H1 (cell line): ENCODE measurements at regions not wholly inside any gene's neighbourhood (a gene's known extent, or its start where the extent isn't known, plus 50 kb on each side); places are given as distances from the start of the nearest gene placed in this dataset.

Source experiments
- CTCF ChIA-PET: fragments of 300-600 bp; sonication (Branson Sonifier 250); formaldehyde crosslinking; loops from one replicate; lab custom pipeline; 2021; ENCODE audit not compliant: partially characterized antibody; lab: Charles Lee
- POLR2A ChIA-PET: fragments of 300-600 bp; sonication (Branson Sonifier 250); formaldehyde crosslinking; loops from one replicate; lab custom pipeline; 2021; ENCODE audit warnings: inconsistent platforms; ENCODE audit not compliant: partially characterized antibody; lab: Charles Lee
- DNase-seq, 2 experiments: peaks; one replicate each; pipeline versions ENCODE4 v3.0.0 to v3.0.0-alpha.2; 2010 to 2022; ENCODE audit warnings: low spot score in 2 of 2, low read depth in 1 of 2, mixed read lengths in 1 of 2
- FAIRE-seq: peaks from 2 replicates; lab custom pipeline; 2011; peaks lifted over from hg19 to GRCh38; lab: Jason Lieb, UNC
- H2AFZ ChIP-seq: 2 replicates; pipeline ENCODE4 v1.8.1; 2012; ENCODE audit warnings: low read length, inconsistent platforms
- H2AK5ac ChIP-seq: 2 replicates; pipeline ENCODE4 v1.6.1; 2013; ENCODE audit warnings: low read depth, low read length
- H2BK120ac ChIP-seq: replicated peaks from 2 replicates; pipeline ENCODE3; 2013; ENCODE audit warnings: low read depth, low read length, inconsistent platforms
- H2BK12ac ChIP-seq: 2 replicates; pipeline ENCODE4 v1.6.1; 2013; ENCODE audit warnings: low read depth, low read length
- H2BK15ac ChIP-seq: 2 replicates; pipeline ENCODE4 v1.6.1; 2013; ENCODE audit warnings: low read length
- H2BK20ac ChIP-seq: 2 replicates; pipeline ENCODE4 v1.6.1; 2013; ENCODE audit warnings: low read length
- H2BK5ac ChIP-seq: 2 replicates; pipeline ENCODE4 v1.6.1; 2013; ENCODE audit warnings: low read depth, low read length
- H3K14ac ChIP-seq: 2 replicates; pipeline ENCODE4 v1.6.1; 2013; ENCODE audit warnings: inconsistent platforms; ENCODE audit not compliant: insufficient read length
- H3K18ac ChIP-seq: 2 replicates; pipeline ENCODE4 v1.6.1; 2013; ENCODE audit warnings: low read length; ENCODE audit errors: extremely low read depth
- H3K23ac ChIP-seq: 2 replicates; pipeline ENCODE4 v1.6.1; 2013; ENCODE audit warnings: inconsistent platforms; ENCODE audit not compliant: insufficient read length
- H3K23me2 ChIP-seq: 2 replicates; pipeline ENCODE4 v1.6.1; 2013; ENCODE audit warnings: low read depth, low read length
- H3K27ac ChIP-seq: 2 replicates; pipeline ENCODE4 v1.6.1; 2011; ENCODE audit warnings: low read depth, low read length, inconsistent platforms
- H3K27me3 ChIP-seq, 4 experiments: replicated peaks in 1 of 4; 1 replicate in 1 of 4; 2 replicates in 3 of 4; pipeline versions ENCODE4 v1.6.1 to v1.8.1; 2011 to 2013; ENCODE audit warnings: low read length in 3 of 4, mild to moderate bottlenecking in 3 of 4, inconsistent platforms in 2 of 4, mixed read lengths in 2 of 4, moderate library complexity in 1 of 4; ENCODE audit not compliant: control insufficient read depth in 3 of 4, insufficient read depth in 3 of 4; ENCODE audit errors: extremely low read depth in 1 of 4
- H3K36me3 ChIP-seq, 4 experiments: 2 replicates each; pipeline versions ENCODE4 v1.6.1 to v1.8.1; 2011 to 2013; ENCODE audit warnings: mild to moderate bottlenecking in 4 of 4, low read length in 3 of 4, moderate library complexity in 2 of 4, control low read depth in 1 of 4, inconsistent platforms in 1 of 4; ENCODE audit not compliant: insufficient read depth in 4 of 4, control insufficient read depth in 2 of 4
- H3K4ac ChIP-seq: replicated peaks from 2 replicates; pipeline ENCODE3; 2013; ENCODE audit warnings: low read length, low read depth, mixed read lengths, inconsistent platforms; ENCODE audit not compliant: insufficient read length
- H3K4me1 ChIP-seq, 4 experiments: replicated peaks in 1 of 4; 1 replicate in 1 of 4; 2 replicates in 3 of 4; pipeline versions ENCODE4 v1.6.1 to v1.8.1; 2011 to 2013; ENCODE audit warnings: low read length in 3 of 4, inconsistent platforms in 2 of 4, mixed read lengths in 1 of 4; ENCODE audit not compliant: insufficient read depth in 4 of 4, control insufficient read depth in 3 of 4
- H3K4me2 ChIP-seq, 2 experiments: 2 replicates each; pipeline versions ENCODE4 v1.6.1 to v1.8.1; 2011 to 2013; ENCODE audit warnings: low read depth in 2 of 2, low read length in 2 of 2, control low read depth in 1 of 2, inconsistent platforms in 1 of 2, mild to moderate bottlenecking in 1 of 2; ENCODE audit not compliant: insufficient read depth in 1 of 2
- H3K4me3 ChIP-seq, 4 experiments: fragments of 200-600, 300-600 bp in 1 of 4; sonication (generic), shearing (Covaris generic), sonication (Bioruptor Twin) in 1 of 4; 2 replicates each; pipeline versions ENCODE4 v1.5.1 to v1.8.1; 2011 to 2016; ENCODE audit warnings: low read length in 4 of 4, low read depth in 3 of 4, control low read depth in 2 of 4, inconsistent platforms in 2 of 4, mild to moderate bottlenecking in 2 of 4, mixed read lengths in 1 of 4, moderate library complexity in 1 of 4; ENCODE audit not compliant: insufficient read depth in 2 of 4; ENCODE audit errors: extremely low read depth in 1 of 4
- H3K56ac ChIP-seq: replicated peaks from 2 replicates; pipeline ENCODE3; 2013; ENCODE audit warnings: low read depth, mild to moderate bottlenecking, mixed read lengths, low read length, inconsistent platforms; ENCODE audit not compliant: insufficient read length
- H3K79me1 ChIP-seq: 2 replicates; pipeline ENCODE4 v1.6.1; 2013; ENCODE audit warnings: low read depth, low read length, control low read depth
- H3K79me2 ChIP-seq, 2 experiments: 2 replicates each; pipeline versions ENCODE4 v1.6.1 to v1.8.1; 2012 to 2013; ENCODE audit warnings: low read length in 2 of 2, mild to moderate bottlenecking in 2 of 2, inconsistent platforms in 1 of 2; ENCODE audit not compliant: insufficient read depth in 2 of 2, control insufficient read depth in 1 of 2
- H3K9ac ChIP-seq, 4 experiments: replicated peaks in 1 of 4; 1 replicate in 1 of 4; 2 replicates in 3 of 4; pipeline versions ENCODE4 v1.6.1 to v1.8.1; 2011 to 2013; ENCODE audit warnings: low read depth in 3 of 4, low read length in 3 of 4, control low read depth in 2 of 4, mild to moderate bottlenecking in 2 of 4, moderate library complexity in 2 of 4, inconsistent platforms in 1 of 4; ENCODE audit errors: extremely low read depth in 1 of 4
- H3K9me3 ChIP-seq, 2 experiments: 2 replicates each; pipeline versions ENCODE4 v1.6.1 to v1.8.1; 2012 to 2013; ENCODE audit warnings: mild to moderate bottlenecking in 2 of 2, moderate library complexity in 2 of 2, control low read depth in 1 of 2, inconsistent platforms in 1 of 2, low read depth in 1 of 2, low read length in 1 of 2, mixed read lengths in 1 of 2; ENCODE audit not compliant: insufficient read depth in 2 of 2
- H4K20me1 ChIP-seq, 2 experiments: replicated peaks in 1 of 2; 2 replicates each; pipeline versions ENCODE3 to v1.8.1; 2011 to 2013; ENCODE audit warnings: inconsistent platforms in 2 of 2, low read length in 2 of 2, mild to moderate bottlenecking in 1 of 2; ENCODE audit not compliant: insufficient read depth in 2 of 2, control insufficient read depth in 1 of 2
- H4K5ac ChIP-seq: 2 replicates; pipeline ENCODE4 v1.6.1; 2013; ENCODE audit warnings: low read length, low read depth, mixed read lengths, inconsistent platforms; ENCODE audit not compliant: insufficient read length
- H4K8ac ChIP-seq: 2 replicates; pipeline ENCODE4 v1.8.0; 2013; ENCODE audit warnings: mild to moderate bottlenecking, moderate library complexity, low read length, inconsistent platforms; ENCODE audit not compliant: insufficient read depth; ENCODE audit errors: extremely low read depth
- H4K91ac ChIP-seq: replicated peaks from 2 replicates; pipeline ENCODE3; 2013; ENCODE audit warnings: low read length, mixed read lengths, inconsistent platforms; ENCODE audit not compliant: insufficient read length
- HDAC2 ChIP-seq, 2 experiments: fragments of 300-600 bp in 1 of 2; sonication (generic) in 1 of 2; IDR thresholded peaks; 2 replicates each; pipeline ENCODE4 v1.6.1; 2011 to 2012; ENCODE audit warnings: low read depth in 2 of 2, low read length in 2 of 2, mild to moderate bottlenecking in 2 of 2, moderate library complexity in 2 of 2, borderline replicate concordance in 1 of 2, inconsistent platforms in 1 of 2
- MAFK ChIP-seq: IDR thresholded peaks from 2 replicates; pipeline ENCODE4 v1.6.1; 2012; ENCODE audit warnings: low read depth, mild to moderate bottlenecking, improper control_type of control experiment, low read length
- RNF2 ChIP-seq: fragments of 200-900, 300-1000 bp; sonication (generic); IDR thresholded peaks from 2 replicates; pipeline ENCODE4 v1.7.1; 2016; ENCODE audit warnings: borderline replicate concordance, low read depth, mild to moderate bottlenecking, antibody characterized with exemption, low read length; ENCODE audit not compliant: poor library complexity, severe bottlenecking; ENCODE audit errors: missing control alignments
- SRF ChIP-seq: IDR thresholded peaks from 2 replicates; pipeline ENCODE4 v1.6.1; 2011; ENCODE audit warnings: mild to moderate bottlenecking, low read depth, low read length, moderate library complexity
- WGBS, 2 experiments: shearing (Covaris generic) in 1 of 2; methylation state at CpG; one replicate each; pipeline versions ENCODE4 v1.1.6 to v1.1.7; 2013 to 2015; ENCODE audit warnings: low lambda C conversion rate in 2 of 2, mixed read lengths in 2 of 2, inconsistent platforms in 1 of 2, low coverage in 1 of 2, missing lambda C conversion rate in 1 of 2; ENCODE audit not compliant: insufficient replicate concordance in 2 of 2, insufficient coverage in 1 of 2, insufficient read length in 1 of 2; ENCODE audit errors: extremely low coverage in 1 of 2, missing lambda C conversion rate in 1 of 2; 5-methylcytosine and 5-hydroxymethylcytosine counted together

GRCh38 chr3:159137949-159138348 lies 336.1 kb downstream of the MFSD1 start:
- H3K9ac ChIP-seq = no peak overlapping the region
- DNase-seq = no peak
- no peaks in the 10 kb centered on the region for H3K36me3 ChIP-seq
- H2BK120ac ChIP-seq = no peak overlapping the region
- no peaks in the 10 kb centered on the region for H3K27me3 ChIP-seq
- no peak for FAIRE-seq
- ChIA-PET CTCF (interaction anchor here (1.5 kb wide), 1 partner anchor 122 kb away, joined by 4 read pairs; no protein-coding TSS in a partner anchor), POLR2A (no interaction called here)
- no peak overlapping the region for H3K14ac ChIP-seq
- H2BK15ac ChIP-seq = no peak overlapping the region
- no peak overlapping the region for H2BK20ac ChIP-seq
- 82% methylated on average over 3 of the region's 3 CpGs; no CpG with 5 or more reads in 1 of the 2 experiments for WGBS, 2 experiments
- no peak overlapping the region for H2BK12ac ChIP-seq
- H3K4me3 ChIP-seq = no peak overlapping the region
- H4K5ac ChIP-seq = no peak overlapping the region
- no peak overlapping the region for H3K56ac ChIP-seq
- no peak overlapping the region for H3K4me2 ChIP-seq
- no peak overlapping the region for H4K8ac ChIP-seq
- no peak overlapping the region for H2AFZ ChIP-seq
- H3K79me1 ChIP-seq = no peaks in the 10 kb centered on the region
- no peak overlapping the region for H3K23ac ChIP-seq
- no peak overlapping the region for H3K18ac ChIP-seq
- no peak overlapping the region for H4K91ac ChIP-seq
- no peaks in the 10 kb centered on the region for H4K20me1 ChIP-seq
- H3K23me2 ChIP-seq = no peaks in the 10 kb centered on the region
- no peaks in the 10 kb centered on the region for H3K9me3 ChIP-seq
- no peak overlapping the region for H2AK5ac ChIP-seq
- H3K79me2 ChIP-seq = no peaks in the 10 kb centered on the region
- H2BK5ac ChIP-seq = no peak overlapping the region
- H3K4ac ChIP-seq = no peak overlapping the region
- H3K4me1 ChIP-seq = no peaks in the 10 kb centered on the region
- H3K27ac ChIP-seq = no peak overlapping the region
- TF ChIP-seq MAFK (no peak), RNF2 (no peak), HDAC2 (IDR thresholded peaks at IDR 0.05; ENCODE audit: borderline replicate concordance in 1 of 2, low read depth in 2 of 2, low read length in 2 of 2) (no peak), SRF (no peak)
